ENCODE measurements at regions not wholly inside any gene's neighbourhood (a gene's known extent, or its start where the extent isn't known, plus 50 kb on each side); places are given as distances from the start of the nearest gene placed in this dataset.

DNA sequence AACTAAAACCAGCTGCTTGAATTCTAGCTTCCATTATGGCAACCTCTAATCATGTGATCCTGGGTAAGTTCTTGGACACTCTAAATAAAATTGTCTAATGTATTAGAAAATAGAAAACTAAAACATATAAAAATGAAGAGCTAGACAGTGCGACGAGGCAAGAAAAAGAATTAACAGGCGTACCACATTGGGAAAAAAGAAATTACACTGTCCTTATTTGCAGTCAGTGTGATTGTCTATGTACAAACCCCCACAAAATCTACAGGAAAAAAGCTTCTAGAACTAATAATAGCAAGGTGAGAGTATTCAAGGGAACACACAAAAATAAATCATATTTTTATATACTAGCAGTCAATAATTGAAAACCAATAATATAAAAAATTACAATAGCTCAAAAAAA is 625.6 kb upstream of the MKI67 start:
- TF ChIP-seq, protein P1, sequence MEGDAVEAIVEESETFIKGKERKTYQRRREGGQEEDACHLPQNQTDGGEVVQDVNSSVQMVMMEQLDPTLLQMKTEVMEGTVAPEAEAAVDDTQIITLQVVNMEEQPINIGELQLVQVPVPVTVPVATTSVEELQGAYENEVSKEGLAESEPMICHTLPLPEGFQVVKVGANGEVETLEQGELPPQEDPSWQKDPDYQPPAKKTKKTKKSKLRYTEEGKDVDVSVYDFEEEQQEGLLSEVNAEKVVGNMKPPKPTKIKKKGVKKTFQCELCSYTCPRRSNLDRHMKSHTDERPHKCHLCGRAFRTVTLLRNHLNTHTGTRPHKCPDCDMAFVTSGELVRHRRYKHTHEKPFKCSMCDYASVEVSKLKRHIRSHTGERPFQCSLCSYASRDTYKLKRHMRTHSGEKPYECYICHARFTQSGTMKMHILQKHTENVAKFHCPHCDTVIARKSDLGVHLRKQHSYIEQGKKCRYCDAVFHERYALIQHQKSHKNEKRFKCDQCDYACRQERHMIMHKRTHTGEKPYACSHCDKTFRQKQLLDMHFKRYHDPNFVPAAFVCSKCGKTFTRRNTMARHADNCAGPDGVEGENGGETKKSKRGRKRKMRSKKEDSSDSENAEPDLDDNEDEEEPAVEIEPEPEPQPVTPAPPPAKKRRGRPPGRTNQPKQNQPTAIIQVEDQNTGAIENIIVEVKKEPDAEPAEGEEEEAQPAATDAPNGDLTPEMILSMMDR (IDR thresholded peaks at IDR 0.05): no peak
- TF ChIP-seq POLR2A (IDR thresholded peaks at IDR 0.05): no peak

Data from lower leg skin (tissue), 3 donors.